SK-N-MC (cell line): ENCODE measurements at regions not wholly inside any gene's neighbourhood (a gene's known extent, or its start where the extent isn't known, plus 50 kb on each side); places are given as distances from the start of the nearest gene placed in this dataset.
"Not testable (repeated sequence)": the region's sequence is repeated elsewhere in the genome, so short reads cannot be mapped to it uniquely, and the experiment has no call there.

Source experiments
- EZH2 ChIP-seq: fragments of 200-600 bp; sonication (generic); IDR thresholded peaks from one replicate; pipeline ENCODE4 v1.6.1; 2017; ENCODE audit warnings: antibody characterized with exemption
- POLR2AphosphoS5 ChIP-seq: IDR thresholded peaks from 2 replicates; pipeline ENCODE4 v1.6.1; 2012; ENCODE audit warnings: mild to moderate bottlenecking, low read depth, low read length, borderline replicate concordance

GRCh38 chr15:38797506-38797905 is 232.9 kb upstream of the RASGRP1 start:
- not testable (repeated sequence) for TF ChIP-seq POLR2AphosphoS5, EZH2
